PC-9 (cell line): ENCODE measurements at regions not wholly inside any gene's neighbourhood (a gene's known extent, or its start where the extent isn't known, plus 50 kb on each side); places are given as distances from the start of the nearest gene placed in this dataset.

ENCODE experiments used
- BruUV-seq: library from RNA; stranded (reverse); fragments of 400-500 nt; replicated peaks from 2 replicates; lab custom pipeline; 2021; lab: Mats Ljungman, UMichigan
- CTCF ChIA-PET: fragments of 300-600 bp; sonication (Branson Sonifier 250); formaldehyde crosslinking; loops from one replicate; lab custom pipeline; 2022; ENCODE audit warnings: antibody characterized with exemption; lab: Charles Lee
- POLR2A ChIA-PET: fragments of 300-600 bp; sonication (Branson Sonifier 250); formaldehyde crosslinking; loops from one replicate; lab custom pipeline; 2022; ENCODE audit warnings: antibody characterized with exemption; ENCODE audit not compliant: unreplicated experiment; lab: Charles Lee
- DNase-seq, 2 experiments: peaks; one replicate each; pipeline versions ENCODE4 v3.0.0 to v3.0.0-alpha.2; 2015 to 2022; ENCODE audit warnings: mixed read lengths in 1 of 2
- H2AFZ ChIP-seq: fragments of 200-600 bp; sonication (generic); 2 replicates; pipeline ENCODE4 v1.8.1; 2017; ENCODE audit warnings: antibody characterized with exemption
- H3F3A ChIP-seq: fragments of 200-600 bp; sonication (generic); 2 replicates; pipeline ENCODE4 v1.8.1; 2017; ENCODE audit warnings: antibody characterized with exemption, mild to moderate bottlenecking, low read depth; ENCODE audit not compliant: insufficient read depth
- H3K27ac ChIP-seq: fragments of 200-600 bp; sonication (generic); 2 replicates; pipeline ENCODE4 v1.6.1; 2016; ENCODE audit warnings: mixed run types
- H3K27me3 ChIP-seq: fragments of 200-600 bp; sonication (generic); 2 replicates; pipeline ENCODE4 v1.6.1; 2016; ENCODE audit warnings: low read depth, mixed run types; ENCODE audit not compliant: insufficient read depth
- H3K36me3 ChIP-seq: fragments of 200-600 bp; sonication (generic); 2 replicates; pipeline ENCODE4 v1.6.1; 2016; ENCODE audit warnings: low read depth, mixed run types
- H3K4me1 ChIP-seq: fragments of 200-600 bp; sonication (generic); replicated peaks from 2 replicates; pipeline ENCODE4 v1.6.1; 2016; ENCODE audit warnings: mixed run types; ENCODE audit not compliant: insufficient read depth
- H3K4me2 ChIP-seq: fragments of 200-600 bp; sonication (generic); 2 replicates; pipeline ENCODE4 v1.6.1; 2017; ENCODE audit warnings: mixed run types
- H3K4me3 ChIP-seq: fragments of 200-600 bp; sonication (generic); 2 replicates; pipeline ENCODE4 v1.6.1; 2016; ENCODE audit warnings: mixed run types
- H3K79me2 ChIP-seq: fragments of 200-600 bp; sonication (generic); 2 replicates; pipeline ENCODE4 v1.6.1; 2017; ENCODE audit warnings: low read depth, mixed run types
- H3K9me2 ChIP-seq: fragments of 200-600 bp; sonication (generic); 2 replicates; pipeline ENCODE4 v1.8.1; 2017; ENCODE audit warnings: mild to moderate bottlenecking; ENCODE audit not compliant: insufficient read depth
- H3K9me3 ChIP-seq: fragments of 200-600 bp; sonication (generic); 2 replicates; pipeline ENCODE4 v1.8.1; 2016; ENCODE audit warnings: low read depth; ENCODE audit not compliant: insufficient read depth
- H4K20me1 ChIP-seq: fragments of 200-600 bp; sonication (generic); 2 replicates; pipeline ENCODE4 v1.8.1; 2017; ENCODE audit not compliant: insufficient read depth
- CTCF ChIP-seq: fragments of 200-600 bp; sonication (generic); conservative IDR thresholded peaks from 2 replicates; pipeline ENCODE4 v1.6.1; 2017; ENCODE audit warnings: mixed run types, antibody characterized with exemption, mild to moderate bottlenecking, moderate library complexity
- EZH2 ChIP-seq: fragments of 200-600 bp; sonication (generic); IDR thresholded peaks from 2 replicates; pipeline ENCODE4 v1.8.0; 2017; ENCODE audit warnings: antibody characterized with exemption, low read depth
- intact Hi-C: fragments of 100-400 bp; cut with micrococcal nuclease; formaldehyde crosslinking; loops from one replicate; pipeline ENCODE4 v1.10.0; 2022; ENCODE audit not compliant: unreplicated experiment

- H3K27ac ChIP-seq, result no peak overlapping the region
- no TSS peak for BruUV-seq
- H3K79me2 ChIP-seq, result no peaks in the 10 kb centered on the region
- TF ChIP-seq CTCF (no peak), EZH2 (no peak)
- no peaks in the 10 kb centered on the region for H3K9me2 ChIP-seq
- no peak overlapping the region for H2AFZ ChIP-seq
- POLR2A ChIA-PET, result no interaction called here
- no peaks in the 10 kb centered on the region for H3F3A ChIP-seq
- no peaks in the 10 kb centered on the region for H3K36me3 ChIP-seq
- no peak overlapping the region for H3K4me3 ChIP-seq
- no peaks in the 10 kb centered on the region for H3K4me1 ChIP-seq
- H3K9me3 ChIP-seq, result no peaks in the 10 kb centered on the region
- no peak overlapping the region for H3K4me2 ChIP-seq
- DNase-seq, result no peak
- intact Hi-C loops, result no loop called here
- CTCF ChIA-PET, result no interaction called here
- H4K20me1 ChIP-seq, result no peaks in the 10 kb centered on the region
- no peaks in the 10 kb centered on the region for H3K27me3 ChIP-seq
Observed at GRCh38 chr1:61620536-61620935, 104.4 kb downstream of the TM2D1 start.

- ChIA-PET POLR2A (no interaction called here), CTCF (no interaction called here)
- no peak overlapping the region for H2AFZ ChIP-seq
- no peak overlapping the region for H3K27ac ChIP-seq
- DNase-seq, result no peak
- no peaks in the 10 kb centered on the region for H4K20me1 ChIP-seq
- H3K27me3 ChIP-seq, result no peaks in the 10 kb centered on the region
- H3K4me1 ChIP-seq, result no peaks in the 10 kb centered on the region
- TF ChIP-seq CTCF, result no peak
- TF ChIP-seq EZH2, result no peak
- no peak overlapping the region for H3K4me2 ChIP-seq
- no peaks in the 10 kb centered on the region for H3K9me3 ChIP-seq
- no peaks in the 10 kb centered on the region for H3K79me2 ChIP-seq
- no peaks in the 10 kb centered on the region for H3K9me2 ChIP-seq
- H3K4me3 ChIP-seq, result no peak overlapping the region
- H3F3A ChIP-seq, result no peaks in the 10 kb centered on the region
- BruUV-seq, result no TSS peak
- H3K36me3 ChIP-seq, result no peaks in the 10 kb centered on the region
- intact Hi-C loops, result no loop called here
Observed at GRCh38 chr1:61618755-61619154, 106.2 kb downstream of the TM2D1 start.

- ChIA-PET POLR2A (no interaction called here), CTCF (no interaction called here)
- H3K4me2 ChIP-seq, result no peak overlapping the region
- H3K4me3 ChIP-seq, result no peak overlapping the region
- no peak for TF ChIP-seq CTCF
- no peak for TF ChIP-seq EZH2
- H3F3A ChIP-seq, result no peaks in the 10 kb centered on the region
- H3K36me3 ChIP-seq, result no peaks in the 10 kb centered on the region
- no peak overlapping the region for H2AFZ ChIP-seq
- no peaks in the 10 kb centered on the region for H4K20me1 ChIP-seq
- no peaks in the 10 kb centered on the region for H3K9me3 ChIP-seq
- H3K27me3 ChIP-seq, result no peaks in the 10 kb centered on the region
- H3K79me2 ChIP-seq, result no peaks in the 10 kb centered on the region
- no peaks in the 10 kb centered on the region for H3K9me2 ChIP-seq
- no peaks in the 10 kb centered on the region for H3K4me1 ChIP-seq
- intact Hi-C loops, result no loop called here
- DNase-seq, result no peak
- no peak overlapping the region for H3K27ac ChIP-seq
- BruUV-seq, result no TSS peak
Observed at GRCh38 chr1:61618193-61618592, 106.7 kb downstream of the TM2D1 start.
